ENCODE measurements at regions not wholly inside any gene's neighbourhood (a gene's known extent, or its start where the extent isn't known, plus 50 kb on each side); places are given as distances from the start of the nearest gene placed in this dataset.
A peak's percentile ranks its signal among the peaks of the same experiment; 100 is the strongest.
"Not testable (repeated sequence)": the region's sequence is repeated elsewhere in the genome, so short reads cannot be mapped to it uniquely, and the experiment has no call there.

- no peak for DNase-seq (ENCODE audit: low read depth)
Measured at GRCh38 chr7:23938215-23938614, 228.2 kb downstream of the STK31 start.

- peak; percentile 36 for DNase-seq (ENCODE audit: low read depth)
Measured at GRCh38 chr7:23938937-23939552, 229.0 kb downstream of the STK31 start.

GRCh38 chr7:23939747-23940146 lies 229.7 kb downstream of the STK31 start:
- not testable (repeated sequence) for DNase-seq (ENCODE audit: low read depth)

- no peak for DNase-seq (ENCODE audit: low read depth)
Measured at GRCh38 chr7:23941551-23941950, 231.5 kb downstream of the STK31 start.

- DNase-seq (ENCODE audit: low read depth), result no peak
Measured at GRCh38 chr7:23942032-23942431, 232.0 kb downstream of the STK31 start.

GRCh38 chr7:23944131-23944530 lies 234.1 kb downstream of the STK31 start:
- DNase-seq (ENCODE audit: low read depth), result no peak

GRCh38 chr7:23945472-23945871 lies 235.5 kb downstream of the STK31 start:
- no peak for DNase-seq (ENCODE audit: low read depth)

- peak; percentile 41 for DNase-seq (ENCODE audit: low read depth)
Measured at GRCh38 chr7:23955145-23955544, 245.1 kb downstream of the STK31 start.

GRCh38 chr7:23955600-23956149 lies 245.7 kb downstream of the STK31 start:
- DNase-seq (ENCODE audit: low read depth), result no peak

GRCh38 chr7:23956772-23957576 lies 247.0 kb downstream of the STK31 start:
- no peak for DNase-seq (ENCODE audit: low read depth)

GRCh38 chr7:23959821-23960220 lies 249.8 kb downstream of the STK31 start:
- no peak for DNase-seq (ENCODE audit: low read depth)

- DNase-seq (ENCODE audit: low read depth), result no peak
Measured at GRCh38 chr7:23960361-23960760, 250.3 kb downstream of the STK31 start.

- no peak for DNase-seq (ENCODE audit: low read depth)
Measured at GRCh38 chr7:23963461-23964165, 253.6 kb downstream of the STK31 start.

GRCh38 chr7:23964715-23965114 lies 254.7 kb downstream of the STK31 start:
- DNase-seq (ENCODE audit: low read depth), result no peak

- DNase-seq (ENCODE audit: low read depth), result peak; percentile 11
Measured at GRCh38 chr7:23965296-23965695, 255.3 kb downstream of the STK31 start.

GRCh38 chr7:23966941-23967340 lies 256.9 kb downstream of the STK31 start:
- DNase-seq (ENCODE audit: low read depth), result no peak

- no peak for DNase-seq (ENCODE audit: low read depth)
Measured at GRCh38 chr7:23967949-23968599, 258.1 kb downstream of the STK31 start.

- no peak for DNase-seq (ENCODE audit: low read depth)
Measured at GRCh38 chr7:23968791-23969190, 258.8 kb downstream of the STK31 start.

- no peak for DNase-seq (ENCODE audit: low read depth)
Measured at GRCh38 chr7:23969443-23969842, 259.4 kb downstream of the STK31 start.

- DNase-seq (ENCODE audit: low read depth), result no peak
Measured at GRCh38 chr7:23970193-23970592, 260.2 kb downstream of the STK31 start.

- no peak for DNase-seq (ENCODE audit: low read depth)
Measured at GRCh38 chr7:23971031-23971430, 261.0 kb downstream of the STK31 start.

- DNase-seq (ENCODE audit: low read depth), result no peak
Measured at GRCh38 chr7:23972057-23972456, 262.0 kb downstream of the STK31 start.

Data from renal cortical epithelial cell (primary cell).